ENCODE measurements at regions not wholly inside any gene's neighbourhood (a gene's known extent, or its start where the extent isn't known, plus 50 kb on each side); places are given as distances from the start of the nearest gene placed in this dataset.

GRCh38 chr1:112260699-112261098, 135.3 kb upstream of the CTTNBP2NL start:
- no peak for TF ChIP-seq CTCF (IDR thresholded peaks at IDR 0.05; ENCODE audit: extremely low read depth, insufficient read depth, missing control alignments)
- no peak for DNase-seq (ENCODE audit: low spot score)
- in situ Hi-C loops (cut with MboI; ENCODE audit: low pct_unique_long_range_greater_than_20kb, low sequenced_read_pairs, unreplicated experiment) = no loop called here

- no peak for TF ChIP-seq CTCF (IDR thresholded peaks at IDR 0.05; ENCODE audit: extremely low read depth, insufficient read depth, missing control alignments)
- in situ Hi-C loops (cut with MboI; ENCODE audit: low pct_unique_long_range_greater_than_20kb, low sequenced_read_pairs, unreplicated experiment) = no loop called here
Measured at GRCh38 chr1:112262316-112262715, 133.7 kb upstream of the CTTNBP2NL start.

GRCh38 chr1:112263042-112263441, 133.0 kb upstream of the CTTNBP2NL start:
- no peak for TF ChIP-seq CTCF (IDR thresholded peaks at IDR 0.05; ENCODE audit: extremely low read depth, insufficient read depth, missing control alignments)
- in situ Hi-C loops (cut with MboI; ENCODE audit: low pct_unique_long_range_greater_than_20kb, low sequenced_read_pairs, unreplicated experiment) = no loop called here
- DNase-seq (ENCODE audit: low spot score) = no peak

More at GRCh38 chr1:112262316-112262715, 133.7 kb upstream of the CTTNBP2NL start:
- DNase-seq (ENCODE audit: low spot score) = no peak

- no peak for TF ChIP-seq CTCF (IDR thresholded peaks at IDR 0.05; ENCODE audit: extremely low read depth, insufficient read depth, missing control alignments)
- in situ Hi-C loops (cut with MboI; ENCODE audit: low pct_unique_long_range_greater_than_20kb, low sequenced_read_pairs, unreplicated experiment) = no loop called here
- no peak for DNase-seq (ENCODE audit: low spot score)
Measured at GRCh38 chr1:112263453-112263852, 132.6 kb upstream of the CTTNBP2NL start.

- TF ChIP-seq CTCF (IDR thresholded peaks at IDR 0.05; ENCODE audit: extremely low read depth, insufficient read depth, missing control alignments) = no peak
- in situ Hi-C loops (cut with MboI; ENCODE audit: low pct_unique_long_range_greater_than_20kb, low sequenced_read_pairs, unreplicated experiment) = no loop called here
- DNase-seq (ENCODE audit: low spot score) = no peak
Measured at GRCh38 chr1:112264010-112264409, 132.0 kb upstream of the CTTNBP2NL start.

- in situ Hi-C loops (cut with MboI; ENCODE audit: low pct_unique_long_range_greater_than_20kb, low sequenced_read_pairs, unreplicated experiment) = no loop called here
- TF ChIP-seq CTCF (IDR thresholded peaks at IDR 0.05; ENCODE audit: extremely low read depth, insufficient read depth, missing control alignments) = no peak
Measured at GRCh38 chr1:112264553-112264952, 131.5 kb upstream of the CTTNBP2NL start.

GRCh38 chr1:112265931-112266330, 130.1 kb upstream of the CTTNBP2NL start:
- DNase-seq (ENCODE audit: low spot score) = no peak
- TF ChIP-seq CTCF (IDR thresholded peaks at IDR 0.05; ENCODE audit: extremely low read depth, insufficient read depth, missing control alignments) = no peak
- in situ Hi-C loops (cut with MboI; ENCODE audit: low pct_unique_long_range_greater_than_20kb, low sequenced_read_pairs, unreplicated experiment) = no loop called here

More at GRCh38 chr1:112264553-112264952, 131.5 kb upstream of the CTTNBP2NL start:
- no peak for DNase-seq (ENCODE audit: low spot score)

Measured in GM13977 (cell line).